Middle frontal gyrus (tissue), 1 donor: ENCODE measurements at regions not wholly inside any gene's neighbourhood (a gene's known extent, or its start where the extent isn't known, plus 50 kb on each side); places are given as distances from the start of the nearest gene placed in this dataset.
"Not testable (repeated sequence)": the region's sequence is repeated elsewhere in the genome, so short reads cannot be mapped to it uniquely, and the experiment has no call there.

Source experiments
- DNase-seq: peaks from one replicate; pipeline ENCODE4 v3.0.0-alpha.2; 2015; ENCODE audit warnings: low spot score; ENCODE audit errors: extremely low spot score

DNA sequence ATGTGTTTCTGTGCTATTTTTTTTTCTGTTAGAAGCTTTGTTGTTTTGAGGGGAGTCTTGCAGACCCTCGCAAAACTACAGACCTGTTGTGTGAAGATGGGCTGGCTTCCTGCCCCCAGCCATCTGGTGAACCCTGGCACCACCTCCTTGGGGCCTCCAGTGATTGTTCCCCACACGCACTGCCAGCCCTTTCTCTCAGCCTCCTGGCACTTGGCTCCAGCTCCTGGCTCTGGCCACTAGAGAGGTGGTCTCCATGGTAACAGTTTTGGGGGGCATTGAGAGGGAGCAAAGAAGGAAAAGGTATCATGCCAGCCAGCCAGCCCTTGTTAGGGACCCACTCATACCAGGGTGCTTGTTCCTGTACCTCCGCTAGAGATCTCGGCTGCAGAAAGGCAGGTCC lies 176.4 kb upstream of the RPH3A start:
- DNase-seq, result no peak

DNA sequence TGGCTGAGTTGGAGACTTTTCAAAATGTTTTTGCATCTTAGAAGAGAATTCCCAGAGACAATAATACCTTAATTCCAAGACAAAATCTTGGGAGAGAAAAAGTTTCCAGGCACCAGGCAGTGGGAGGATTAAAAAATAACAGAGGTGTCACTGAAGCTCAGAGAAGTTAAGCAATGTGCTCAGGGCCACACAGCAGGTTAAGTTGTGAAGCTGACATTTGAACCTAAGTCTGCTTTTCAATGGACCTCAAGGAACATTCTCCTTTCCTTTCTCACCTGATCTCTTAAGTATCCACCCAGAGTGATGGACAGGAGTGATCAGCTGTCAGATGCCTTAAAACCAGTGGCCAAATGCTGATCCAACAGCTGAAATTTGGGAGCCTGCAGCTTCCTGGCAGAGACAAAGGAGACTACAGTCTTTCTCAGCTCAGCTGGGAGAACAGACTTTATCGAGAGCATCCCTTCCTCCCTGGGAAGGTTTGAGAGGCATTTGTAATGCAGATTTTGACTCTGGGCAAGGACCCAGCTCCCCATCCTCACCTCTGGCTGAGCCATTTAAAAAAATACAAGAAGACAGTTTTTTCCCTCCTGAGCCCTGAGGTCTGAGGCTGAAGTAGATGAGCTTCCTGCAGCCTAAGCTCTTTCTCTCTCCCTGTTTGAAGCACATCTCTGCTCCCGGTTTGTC lies 174.9 kb upstream of the RPH3A start:
- DNase-seq, result no peak

DNA sequence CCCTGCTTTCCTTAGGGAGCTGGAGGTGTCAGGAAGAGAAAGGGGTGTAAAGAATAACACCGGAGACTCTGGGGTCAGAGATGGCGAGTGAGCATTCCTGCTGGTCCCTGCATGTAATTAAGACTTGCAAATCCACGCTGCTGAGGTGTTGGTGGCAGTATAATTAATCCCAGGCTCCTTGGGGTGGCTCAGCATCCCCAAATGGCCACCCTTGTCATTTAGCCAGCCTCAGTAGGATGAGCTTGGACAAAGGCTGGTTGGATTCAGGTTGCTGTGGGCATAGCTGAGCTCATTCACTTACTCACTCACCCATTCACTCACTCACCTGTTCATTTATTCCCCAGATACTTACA lies 174.4 kb upstream of the RPH3A start:
- DNase-seq, result no peak

DNA sequence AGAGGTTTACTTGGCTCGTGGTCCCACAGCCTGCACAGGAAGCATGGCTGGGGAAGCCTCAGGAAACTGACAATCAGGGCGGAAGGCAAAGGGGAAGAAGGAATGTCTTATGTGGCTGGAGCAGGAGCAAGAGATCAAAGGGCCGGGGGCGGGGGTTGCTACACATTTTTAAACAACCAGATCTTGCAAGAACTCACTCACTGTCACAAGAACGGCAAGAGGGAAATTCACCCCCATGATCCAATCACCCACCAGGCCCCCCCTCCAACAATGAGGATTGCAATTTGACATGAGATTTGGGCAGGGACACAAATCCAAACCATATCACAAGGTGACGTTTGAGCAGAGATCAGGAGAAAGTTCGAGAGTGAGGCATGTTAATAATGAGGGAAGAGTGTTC lies 163.7 kb upstream of the RPH3A start:
- DNase-seq, result no peak

DNA sequence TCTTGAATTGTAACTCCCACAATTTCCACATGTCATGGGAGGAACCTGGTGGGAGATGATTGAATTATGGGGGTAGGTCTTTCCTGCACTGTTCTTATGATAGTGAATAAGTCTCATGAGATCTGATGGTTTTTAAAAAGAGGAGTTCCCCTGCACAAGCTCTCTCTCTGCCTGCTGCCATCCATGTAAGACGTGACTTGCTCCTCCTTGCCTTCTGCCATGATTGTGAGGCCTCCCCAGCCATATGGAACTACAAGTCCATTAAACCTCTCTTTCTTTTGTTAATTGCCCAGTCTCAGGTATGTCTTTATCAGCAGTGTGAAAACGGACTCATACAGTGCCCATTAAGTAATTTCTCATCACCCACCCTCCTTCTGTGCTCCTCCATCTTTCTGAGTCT lies 159.6 kb upstream of the RPH3A start:
- DNase-seq, result not testable (repeated sequence)

DNA sequence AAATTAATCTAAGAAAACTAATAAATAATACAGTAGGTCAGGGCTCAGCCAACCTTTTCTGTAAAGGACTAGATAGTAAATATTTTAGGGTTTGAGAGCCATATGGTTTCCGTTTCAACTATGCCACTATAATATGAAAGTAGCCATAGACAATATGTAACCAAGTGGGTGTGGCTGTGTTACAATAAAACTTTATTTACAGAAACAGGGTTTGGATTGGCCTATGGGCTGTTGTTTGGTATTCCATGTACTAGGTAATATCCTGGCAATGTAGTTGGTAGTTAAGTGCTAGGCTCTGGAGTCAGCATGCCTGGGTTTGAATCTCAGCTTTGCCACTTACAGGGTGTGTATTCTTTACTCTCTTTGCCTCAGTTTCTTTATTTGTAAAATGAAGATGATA lies 156.5 kb upstream of the RPH3A start:
- DNase-seq, result no peak

DNA sequence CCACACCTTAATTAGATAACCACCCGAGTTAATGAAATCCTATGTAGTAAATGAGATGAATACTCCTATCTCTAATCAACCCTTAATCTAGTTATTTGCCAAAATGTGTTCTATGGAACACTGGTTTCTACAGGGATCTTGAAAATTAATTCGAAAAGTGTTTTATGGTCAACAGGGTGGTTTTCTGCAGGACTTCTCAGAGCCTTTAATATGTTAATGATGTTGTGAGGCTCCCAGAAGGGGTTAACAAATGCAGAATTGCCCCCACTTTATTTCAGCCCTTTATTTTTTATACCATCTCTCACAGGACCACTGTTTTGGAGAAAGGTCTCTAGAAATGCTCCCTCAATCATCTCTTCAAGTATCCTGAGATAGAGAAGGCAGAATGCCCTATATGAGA lies 153.1 kb upstream of the RPH3A start:
- DNase-seq, result no peak

DNA sequence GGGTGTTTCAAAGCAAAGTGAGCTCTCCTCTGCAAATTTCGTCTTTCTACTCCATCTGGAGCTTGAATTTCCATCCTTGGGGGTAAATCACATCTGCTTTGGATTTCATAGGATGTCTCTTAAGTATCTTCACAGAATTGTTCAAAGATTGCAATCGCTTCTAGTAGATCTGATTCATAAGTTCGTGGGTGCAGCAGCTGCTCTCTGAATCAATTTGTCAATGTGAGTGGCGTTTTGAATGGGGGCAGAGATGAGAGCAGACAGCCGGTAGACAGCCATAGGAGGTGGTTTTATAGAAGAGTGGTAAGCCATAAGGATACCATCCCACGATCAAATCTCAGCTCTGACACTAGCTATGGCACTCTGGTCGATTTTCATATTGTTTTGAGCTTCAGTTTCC lies 146.0 kb upstream of the RPH3A start:
- DNase-seq, result peak; percentile 4

DNA sequence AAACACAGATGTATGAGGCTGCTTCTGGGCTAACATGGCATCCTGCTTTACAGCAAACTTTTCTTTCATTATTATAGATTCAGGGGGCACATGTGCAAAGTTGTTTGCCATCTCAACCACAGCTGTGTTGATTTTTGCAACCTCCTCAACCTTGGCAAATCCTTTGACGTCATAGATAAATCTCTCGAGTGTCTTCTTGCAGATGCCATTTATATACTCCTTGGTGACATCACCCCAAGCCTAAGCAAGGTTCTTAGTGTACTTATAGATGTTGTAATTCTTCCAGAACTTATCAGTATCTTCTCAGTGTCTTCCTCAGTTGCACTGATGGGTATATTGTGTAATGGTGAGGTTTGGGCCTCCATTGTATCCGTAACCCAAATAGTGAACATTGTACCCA lies 135.4 kb upstream of the RPH3A start:
- DNase-seq, result no peak

DNA sequence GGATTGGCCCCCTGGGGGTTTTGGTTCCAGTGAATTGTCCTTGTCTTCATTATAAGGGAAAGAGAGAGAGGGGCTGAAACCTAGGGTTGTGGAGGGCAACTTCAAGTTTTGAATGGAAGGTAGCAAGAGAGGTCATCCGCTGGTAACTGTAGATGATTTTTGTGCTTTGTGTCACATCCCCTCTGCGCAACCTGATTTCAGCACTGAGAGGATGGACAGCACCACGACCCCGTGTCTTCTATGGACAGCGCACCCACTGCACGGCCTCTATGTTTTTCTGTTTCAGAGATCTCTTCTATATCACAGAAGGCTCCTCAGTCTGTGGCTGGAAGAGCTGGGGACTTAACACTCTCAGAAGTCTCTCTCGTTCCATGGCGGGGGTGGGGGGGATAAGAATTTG lies 127.0 kb upstream of the RPH3A start:
- DNase-seq, result no peak

DNA sequence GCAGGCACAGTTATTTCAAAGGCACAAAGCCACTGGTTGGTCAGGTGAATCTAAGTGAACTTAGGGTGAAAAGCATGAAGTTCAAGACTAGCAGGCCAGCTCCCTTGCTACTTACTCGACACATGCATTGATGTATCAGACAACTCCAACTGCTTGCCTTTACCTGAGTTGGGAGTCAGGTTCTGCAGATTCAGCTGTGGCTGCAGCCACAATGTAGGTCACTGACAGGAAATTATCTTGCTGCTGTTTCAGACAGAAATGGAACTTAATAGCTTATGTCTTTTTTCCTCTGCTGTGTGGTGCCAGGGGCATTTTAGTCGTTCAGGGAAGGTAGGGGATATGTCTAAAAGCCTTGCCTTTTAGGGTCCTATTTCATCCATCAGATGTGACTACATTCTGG lies 125.6 kb upstream of the RPH3A start:
- no peak for DNase-seq

DNA sequence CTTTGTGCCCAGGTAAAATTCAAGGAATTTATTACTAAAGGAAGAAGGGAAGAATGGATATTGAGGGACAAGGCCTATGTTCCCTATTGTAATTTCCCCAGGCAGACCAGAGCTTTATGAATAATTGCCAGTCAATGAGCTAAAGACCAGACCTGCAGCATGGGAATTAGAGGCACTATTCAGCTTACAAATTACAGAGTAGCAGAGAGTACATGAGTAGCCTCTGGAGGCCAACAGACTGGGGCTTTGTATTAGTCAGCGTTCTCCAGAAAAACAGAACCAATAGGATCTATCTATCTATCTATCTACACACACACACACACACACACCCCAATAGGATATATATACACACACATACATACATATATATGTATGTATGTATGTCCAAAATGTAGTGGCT lies 120.0 kb upstream of the RPH3A start:
- no peak for DNase-seq

DNA sequence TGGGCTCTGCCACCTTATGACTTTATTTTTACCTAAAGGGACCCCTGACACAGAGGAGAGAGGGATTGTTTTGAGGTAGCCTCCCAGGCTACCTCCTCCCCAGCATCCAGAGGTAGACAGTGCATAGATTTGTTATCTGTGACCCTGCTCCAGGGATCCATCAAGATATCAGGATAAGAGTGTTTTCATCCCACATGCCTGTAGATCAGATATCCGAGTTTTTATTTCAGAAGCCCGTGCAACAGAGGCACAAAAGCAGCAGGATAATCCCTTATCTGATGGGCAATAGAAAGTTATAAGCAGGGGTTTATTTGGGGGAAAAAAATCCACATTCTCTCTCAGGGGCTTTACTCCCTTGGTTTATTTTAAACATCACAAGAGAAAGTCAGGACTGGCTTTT lies 117.0 kb upstream of the RPH3A start:
- DNase-seq, result no peak

DNA sequence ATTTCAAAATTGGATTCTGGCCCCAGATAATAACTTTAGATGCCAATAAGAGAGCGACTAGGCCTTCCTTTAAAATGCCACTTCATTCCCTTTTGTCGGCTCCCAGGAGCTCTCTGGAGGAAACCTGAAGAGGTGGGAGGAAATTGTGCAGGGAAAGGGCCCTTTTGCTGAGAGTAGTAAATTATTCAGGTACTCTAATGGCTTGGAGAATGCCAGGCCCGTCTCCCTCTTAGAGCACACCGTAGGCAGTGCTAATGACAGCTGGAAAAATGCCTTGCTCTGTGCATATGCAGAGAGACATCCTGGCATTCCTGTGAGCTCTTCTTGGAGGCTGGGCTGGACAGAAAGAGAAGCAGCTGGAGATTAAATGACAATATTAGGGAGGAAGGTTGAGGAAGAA lies 115.0 kb upstream of the RPH3A start:
- no peak for DNase-seq

DNA sequence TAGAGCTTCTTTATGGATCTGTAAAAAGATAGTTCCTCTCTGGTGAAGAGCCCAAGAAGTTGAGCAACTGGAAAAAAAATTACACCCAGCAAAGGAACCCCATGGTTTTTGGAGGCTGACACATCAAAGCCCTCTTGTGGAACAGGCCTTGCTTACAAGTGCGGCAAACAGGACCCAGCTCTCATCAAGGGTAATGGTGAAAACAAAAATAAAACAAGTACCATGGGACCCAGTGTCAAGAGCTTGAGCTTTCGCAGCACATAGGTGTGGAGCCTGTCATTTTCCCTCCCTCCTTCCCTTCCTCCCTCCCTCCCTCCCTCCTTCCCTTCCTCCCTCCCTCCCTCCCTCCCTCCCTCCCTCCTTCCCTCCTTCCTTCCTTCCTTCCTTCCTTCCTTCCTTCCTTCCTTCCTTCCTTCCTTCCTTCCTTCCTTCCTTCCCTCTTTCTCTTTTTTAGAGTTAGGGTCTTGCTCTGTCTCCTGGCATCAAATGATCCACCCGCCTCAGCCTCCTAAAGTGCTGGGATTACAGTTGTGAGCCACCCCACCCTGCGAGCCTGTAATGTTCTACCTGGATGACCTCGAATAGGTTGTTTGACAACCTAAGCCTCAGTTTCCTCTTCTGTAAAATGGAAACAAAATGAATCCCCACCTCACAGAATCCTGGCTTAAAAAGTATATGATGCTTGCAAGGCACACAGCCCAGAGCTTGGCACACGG lies 114.3 kb upstream of the RPH3A start:
- no peak for DNase-seq

DNA sequence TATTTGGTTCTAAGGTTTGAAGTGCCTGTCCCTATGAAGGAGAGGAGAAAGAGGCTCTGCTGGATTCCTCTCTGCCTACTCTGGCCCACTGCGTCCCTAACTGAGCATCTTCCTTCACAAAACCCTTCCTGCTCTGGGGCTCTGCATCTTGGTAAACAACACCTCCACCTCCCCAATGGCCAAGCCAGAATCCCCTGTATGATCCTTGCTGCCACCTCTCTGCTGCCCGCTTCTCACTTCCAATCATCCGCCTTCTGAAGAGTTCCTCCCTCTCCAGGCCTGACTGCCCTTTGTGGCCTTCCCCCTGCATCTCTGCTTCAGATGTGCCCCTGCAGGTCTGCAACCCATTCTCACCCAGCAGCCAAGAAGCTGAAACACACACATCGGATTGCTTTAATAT lies 110.6 kb upstream of the RPH3A start:
- DNase-seq, result no peak

DNA sequence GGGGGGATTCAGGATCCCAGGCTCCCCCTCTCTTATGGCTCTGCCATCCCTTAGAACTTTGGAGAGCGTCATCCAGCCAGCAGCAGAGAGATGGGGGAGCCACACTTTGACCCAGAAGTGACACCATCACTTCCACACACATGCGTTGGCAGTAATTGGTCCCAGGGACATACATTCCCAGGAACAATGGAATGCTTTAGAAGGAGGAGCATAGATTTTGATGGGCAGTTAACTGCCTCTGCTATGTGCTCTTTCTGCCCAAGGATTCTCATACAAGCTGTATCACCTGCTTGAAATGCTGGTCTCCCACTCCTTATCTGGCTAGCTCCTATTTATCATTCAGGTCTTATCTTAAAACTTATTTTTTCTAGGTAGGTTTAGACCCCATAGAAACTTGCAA lies 109.0 kb upstream of the RPH3A start:
- DNase-seq, result no peak

DNA sequence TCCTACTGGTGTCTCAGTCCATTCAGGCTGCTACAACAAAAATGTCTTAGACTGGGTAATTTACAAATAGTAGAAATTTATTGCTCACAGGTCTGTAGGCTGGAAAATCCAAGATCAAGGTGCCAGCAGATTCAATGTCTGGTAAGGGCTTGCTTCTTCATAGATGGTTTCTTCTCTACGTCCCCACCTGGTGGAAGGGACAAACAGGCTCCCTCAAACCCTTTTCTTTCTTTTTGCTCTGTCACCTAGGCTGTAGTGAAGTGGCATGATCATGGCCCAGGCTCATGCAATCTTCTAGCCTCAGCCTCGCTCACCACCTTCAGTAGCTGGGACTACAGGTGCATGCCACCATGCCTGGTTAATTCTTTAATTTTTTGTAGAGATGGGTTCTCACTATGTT lies 106.8 kb upstream of the RPH3A start:
- DNase-seq, result no peak

DNA sequence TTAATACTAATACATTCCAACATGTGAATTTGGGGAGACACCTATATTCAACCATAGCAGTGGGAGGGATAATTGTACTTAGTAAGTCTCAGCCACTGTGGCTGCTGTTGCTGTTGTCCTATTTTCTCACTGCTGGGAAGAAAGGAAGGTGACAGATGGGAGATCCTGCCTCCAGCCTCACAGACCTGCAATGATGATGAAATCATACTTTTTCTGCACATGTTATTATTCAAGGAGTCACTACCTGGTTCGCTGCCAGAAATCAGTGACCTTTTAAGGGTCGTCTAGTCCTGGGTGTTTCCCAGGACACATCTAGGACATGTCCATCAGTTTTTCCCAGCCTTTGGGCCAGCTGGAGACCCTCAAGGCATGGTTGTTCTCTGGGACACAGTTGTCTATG lies 106.2 kb upstream of the RPH3A start:
- no peak for DNase-seq

DNA sequence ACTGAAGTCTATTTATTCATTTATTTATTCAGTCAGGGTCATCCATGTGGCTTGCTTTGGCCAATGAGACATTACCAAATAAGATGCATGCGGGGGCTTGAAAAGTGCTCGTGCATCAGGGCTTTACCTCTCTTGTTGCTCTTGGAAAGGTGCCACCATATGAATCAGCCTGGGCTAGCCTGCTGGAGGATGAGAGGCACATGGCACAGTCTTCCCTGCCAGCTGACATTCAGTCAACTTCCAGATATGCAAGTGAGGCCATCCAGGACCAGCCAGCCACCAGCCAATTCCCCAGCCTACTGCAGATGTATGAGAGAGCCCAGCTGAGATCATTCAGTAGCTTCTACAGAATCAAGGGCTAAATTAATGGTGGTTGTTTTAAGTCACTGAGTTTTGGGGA lies 105.2 kb upstream of the RPH3A start:
- no peak for DNase-seq

DNA sequence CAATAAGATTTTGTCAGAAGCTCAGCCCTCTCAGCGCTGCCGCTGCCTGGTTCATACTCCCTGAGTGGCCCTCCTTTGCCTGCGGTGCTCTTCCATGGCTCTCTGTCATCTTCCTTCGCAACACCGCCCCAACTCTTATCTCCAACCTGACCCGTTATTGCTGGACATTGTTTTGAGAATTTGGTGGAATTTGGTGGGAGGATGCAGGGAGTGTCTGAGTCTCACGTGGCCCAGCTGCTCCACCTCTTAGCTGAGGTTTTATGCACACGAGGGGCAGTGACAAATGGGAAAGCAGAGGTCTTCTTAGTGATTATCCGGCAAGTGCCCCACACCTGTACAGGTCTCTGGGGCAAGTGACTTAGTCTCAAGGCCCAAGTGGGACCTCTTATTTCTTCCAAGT lies 97.5 kb upstream of the RPH3A start:
- no peak for DNase-seq

DNA sequence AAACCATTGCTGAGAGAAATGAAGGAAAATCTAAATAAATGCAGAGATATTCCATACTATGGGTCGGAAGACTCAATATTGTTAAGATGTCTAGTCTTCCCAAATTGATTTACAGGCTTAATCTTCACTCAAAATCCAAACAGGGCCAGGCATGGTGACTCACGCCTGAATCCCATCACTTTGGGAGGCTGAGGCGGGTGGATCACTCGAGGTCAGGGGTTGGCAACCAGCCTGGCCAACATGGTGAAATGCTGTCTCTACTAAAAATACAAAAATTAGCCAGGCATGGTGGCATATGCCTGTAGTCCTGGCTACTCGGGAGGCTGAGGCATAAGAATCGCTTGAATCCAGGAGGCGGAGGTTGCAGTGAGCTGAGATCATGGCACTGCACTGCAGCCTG lies 94.1 kb upstream of the RPH3A start:
- DNase-seq, result not testable (repeated sequence)

DNA sequence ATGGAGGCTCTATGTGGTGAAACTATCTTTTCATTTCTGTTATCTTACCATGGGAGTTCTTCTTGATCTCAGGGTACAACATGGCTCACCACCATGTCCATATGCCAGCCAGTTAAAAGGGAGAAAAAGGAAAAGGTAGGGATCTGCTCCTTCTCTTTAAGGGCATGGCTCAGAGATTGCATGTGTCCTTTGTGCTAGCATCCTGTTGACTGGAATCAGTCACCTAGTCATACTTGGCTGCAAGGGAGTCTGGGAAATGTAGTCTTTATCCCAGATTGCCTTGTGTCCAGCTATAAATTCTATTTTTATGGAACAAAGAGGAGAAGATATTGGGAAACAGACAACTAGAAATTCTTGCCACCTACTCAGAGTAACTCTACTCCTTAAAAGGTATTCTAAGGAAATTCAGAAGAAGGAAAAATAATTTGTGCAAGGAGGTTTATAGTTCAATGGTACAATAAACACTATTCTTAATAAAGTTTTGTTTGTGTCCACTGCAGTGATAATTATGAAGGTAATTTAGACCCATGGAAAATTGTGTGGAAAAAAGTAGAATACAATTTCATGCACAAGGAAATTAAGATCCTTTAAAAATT lies 86.4 kb upstream of the RPH3A start:
- DNase-seq, result no peak
